Testis (tissue), 2 donors: ENCODE measurements at regions not wholly inside any gene's neighbourhood (a gene's known extent, or its start where the extent isn't known, plus 50 kb on each side); places are given as distances from the start of the nearest gene placed in this dataset.

Source experiments
- POLR2A ChIP-seq: fragments of 450-650 bp; IDR thresholded peaks from one replicate; pipeline ENCODE4 v1.6.1; 2017; ENCODE audit warnings: antibody characterized with exemption, mild to moderate bottlenecking, moderate library complexity
- TF ChIP-seq, protein P1 (sequence below), 3 experiments: fragments of 450-650 bp in 2 of 3; fragments of 200-600 bp in 1 of 3; sonication (generic) in 1 of 3; IDR thresholded peaks; one replicate each; pipeline ENCODE4 v1.5.1; 2016 to 2019; ENCODE audit warnings: antibody characterized with exemption in 3 of 3, mild to moderate bottlenecking in 2 of 3, moderate library complexity in 1 of 3

DNA sequence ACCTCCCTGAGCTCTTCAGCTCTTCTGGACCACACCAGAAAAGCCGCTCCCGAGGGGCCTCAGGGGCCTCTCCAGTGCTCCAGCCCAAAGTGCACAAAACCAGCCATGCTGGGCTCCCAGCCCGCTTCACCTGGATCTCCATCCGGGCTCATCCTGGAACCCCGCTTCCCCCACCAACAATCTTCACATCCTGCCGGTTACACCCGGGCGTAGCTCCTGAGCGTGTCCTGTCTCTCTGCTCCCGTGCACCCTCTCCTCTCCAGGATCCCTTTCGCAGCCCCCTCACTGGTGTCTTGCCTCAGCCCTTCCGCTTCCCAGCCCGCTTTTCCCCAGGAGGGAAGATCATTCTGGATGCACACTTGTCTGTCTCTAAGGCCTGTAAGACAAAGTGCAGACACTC is 123.7 kb upstream of the GLI2 start:
- TF ChIP-seq, protein P1, sequence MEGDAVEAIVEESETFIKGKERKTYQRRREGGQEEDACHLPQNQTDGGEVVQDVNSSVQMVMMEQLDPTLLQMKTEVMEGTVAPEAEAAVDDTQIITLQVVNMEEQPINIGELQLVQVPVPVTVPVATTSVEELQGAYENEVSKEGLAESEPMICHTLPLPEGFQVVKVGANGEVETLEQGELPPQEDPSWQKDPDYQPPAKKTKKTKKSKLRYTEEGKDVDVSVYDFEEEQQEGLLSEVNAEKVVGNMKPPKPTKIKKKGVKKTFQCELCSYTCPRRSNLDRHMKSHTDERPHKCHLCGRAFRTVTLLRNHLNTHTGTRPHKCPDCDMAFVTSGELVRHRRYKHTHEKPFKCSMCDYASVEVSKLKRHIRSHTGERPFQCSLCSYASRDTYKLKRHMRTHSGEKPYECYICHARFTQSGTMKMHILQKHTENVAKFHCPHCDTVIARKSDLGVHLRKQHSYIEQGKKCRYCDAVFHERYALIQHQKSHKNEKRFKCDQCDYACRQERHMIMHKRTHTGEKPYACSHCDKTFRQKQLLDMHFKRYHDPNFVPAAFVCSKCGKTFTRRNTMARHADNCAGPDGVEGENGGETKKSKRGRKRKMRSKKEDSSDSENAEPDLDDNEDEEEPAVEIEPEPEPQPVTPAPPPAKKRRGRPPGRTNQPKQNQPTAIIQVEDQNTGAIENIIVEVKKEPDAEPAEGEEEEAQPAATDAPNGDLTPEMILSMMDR (IDR thresholded peaks at IDR 0.05) = no peak
- TF ChIP-seq POLR2A = no peak
